ENCODE measurements at regions not wholly inside any gene's neighbourhood (a gene's known extent, or its start where the extent isn't known, plus 50 kb on each side); places are given as distances from the start of the nearest gene placed in this dataset.

GRCh38 chr13:109869312-109870237, 83.2 kb upstream of the IRS2 start (continued):
- no peak for TF ChIP-seq POU6F1 (CRISPR knock-in tag; IDR thresholded peaks at IDR 0.05; ENCODE audit: borderline replicate concordance, low read depth)
- no peak for TF ChIP-seq RARB (CRISPR knock-in tag; IDR thresholded peaks at IDR 0.05)

GRCh38 chr13:109868578-109869311, 82.4 kb upstream of the IRS2 start:
- ATAC-seq: peak; percentile 13; the same call in 1 of the 3 replicates
- TF ChIP-seq BACH2 (CRISPR knock-in tag; IDR thresholded peaks at IDR 0.05; ENCODE audit: borderline replicate concordance) (no peak), TSHZ2 (CRISPR knock-in tag; IDR thresholded peaks at IDR 0.05) (no peak), SNAI2 (CRISPR knock-in tag; IDR thresholded peaks at IDR 0.05) (no peak), ZNF8 (CRISPR knock-in tag; IDR thresholded peaks at IDR 0.05) (no peak), GLIS3 (CRISPR knock-in tag; IDR thresholded peaks at IDR 0.05) (no peak), TOX (CRISPR knock-in tag; IDR thresholded peaks at IDR 0.05; ENCODE audit: borderline replicate concordance) (no peak)

GRCh38 chr13:109867766-109868165, 81.4 kb upstream of the IRS2 start:
- no peak for ATAC-seq
- TF ChIP-seq OSR1 (CRISPR knock-in tag; IDR thresholded peaks at IDR 0.05): no peak
- no peak for TF ChIP-seq CREB5 (CRISPR knock-in tag; IDR thresholded peaks at IDR 0.05; ENCODE audit: low read depth)
- no peak for TF ChIP-seq TOX (CRISPR knock-in tag; IDR thresholded peaks at IDR 0.05; ENCODE audit: borderline replicate concordance)
- TF ChIP-seq TSHZ2 (CRISPR knock-in tag; IDR thresholded peaks at IDR 0.05): no peak
- TF ChIP-seq TCF4 (CRISPR knock-in tag; IDR thresholded peaks at IDR 0.05; ENCODE audit: borderline replicate concordance): no peak
- TF ChIP-seq ISL1 (CRISPR knock-in tag; IDR thresholded peaks at IDR 0.05): no peak
- no peak for TF ChIP-seq GLIS3 (CRISPR knock-in tag; IDR thresholded peaks at IDR 0.05)
- no peak for TF ChIP-seq CSRNP3 (CRISPR knock-in tag; IDR thresholded peaks at IDR 0.05)
- TF ChIP-seq ZFP30 (CRISPR knock-in tag; IDR thresholded peaks at IDR 0.05): no peak
- no peak for TF ChIP-seq ESRRG (CRISPR knock-in tag; IDR thresholded peaks at IDR 0.05)
- TF ChIP-seq SNAI2 (CRISPR knock-in tag; IDR thresholded peaks at IDR 0.05): no peak
- TF ChIP-seq CSDC2 (CRISPR knock-in tag; IDR thresholded peaks at IDR 0.05): no peak
- no peak for TF ChIP-seq ZNF70 (CRISPR knock-in tag; IDR thresholded peaks at IDR 0.05)
